Kidney epithelial cell (primary cell): ENCODE measurements at regions not wholly inside any gene's neighbourhood (a gene's known extent, or its start where the extent isn't known, plus 50 kb on each side); places are given as distances from the start of the nearest gene placed in this dataset.

Source experiments
- DNase-seq: peaks from one replicate; pipeline ENCODE4 v3.0.0-alpha.2; 2010; ENCODE audit warnings: low read depth
- H3K27me3 ChIP-seq: 2 replicates; pipeline ENCODE4 v1.6.0; 2011; ENCODE audit warnings: low read length; ENCODE audit not compliant: control insufficient read depth, insufficient read depth
- H3K36me3 ChIP-seq: 2 replicates; pipeline ENCODE4 v1.5.1; 2011; ENCODE audit warnings: low read length; ENCODE audit not compliant: control insufficient read depth, insufficient read depth
- H3K4me3 ChIP-seq: 2 replicates; pipeline ENCODE4 v1.5.1; 2011; ENCODE audit warnings: low read depth, mild to moderate bottlenecking, control low read depth, low read length
- TF ChIP-seq, protein P1 (sequence below): IDR thresholded peaks from 2 replicates; pipeline ENCODE4 v1.5.1; 2011; ENCODE audit warnings: mild to moderate bottlenecking, moderate library complexity, low read length, control low read depth, inconsistent platforms; ENCODE audit not compliant: insufficient read depth, poor library complexity, severe bottlenecking

DNA sequence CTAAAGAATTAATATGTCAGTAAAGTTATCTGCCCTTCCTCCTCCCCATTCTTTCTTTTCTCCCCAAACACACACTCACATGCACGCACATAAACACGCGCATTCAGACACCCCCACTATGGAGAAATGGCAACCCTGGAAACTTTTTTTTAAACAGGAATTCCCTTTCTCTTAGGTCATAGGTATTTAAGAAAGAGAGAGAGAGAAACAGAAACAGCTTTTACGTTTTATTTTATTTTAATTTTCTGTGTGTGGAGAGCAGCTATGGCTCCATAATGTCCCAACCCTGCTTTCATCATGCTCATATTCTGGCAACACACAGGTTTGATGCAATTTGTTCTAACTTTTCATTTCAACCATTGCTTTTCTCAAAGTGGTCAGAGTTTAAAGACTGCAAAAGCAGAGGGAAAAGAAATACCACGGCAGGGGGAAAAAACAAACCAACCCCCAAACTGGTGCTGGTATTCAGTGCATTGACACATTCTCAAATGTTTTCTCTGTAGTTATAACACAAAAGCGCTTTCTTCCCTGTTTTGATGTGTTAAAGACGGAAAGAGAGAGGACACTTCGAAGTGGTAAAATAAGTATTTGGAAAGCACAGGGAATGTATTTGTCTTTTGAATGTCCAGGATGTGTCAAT, 126.0 kb upstream of the TMEM161B start:
- no peak overlapping the region for H3K4me3 ChIP-seq
- TF ChIP-seq, protein P1, sequence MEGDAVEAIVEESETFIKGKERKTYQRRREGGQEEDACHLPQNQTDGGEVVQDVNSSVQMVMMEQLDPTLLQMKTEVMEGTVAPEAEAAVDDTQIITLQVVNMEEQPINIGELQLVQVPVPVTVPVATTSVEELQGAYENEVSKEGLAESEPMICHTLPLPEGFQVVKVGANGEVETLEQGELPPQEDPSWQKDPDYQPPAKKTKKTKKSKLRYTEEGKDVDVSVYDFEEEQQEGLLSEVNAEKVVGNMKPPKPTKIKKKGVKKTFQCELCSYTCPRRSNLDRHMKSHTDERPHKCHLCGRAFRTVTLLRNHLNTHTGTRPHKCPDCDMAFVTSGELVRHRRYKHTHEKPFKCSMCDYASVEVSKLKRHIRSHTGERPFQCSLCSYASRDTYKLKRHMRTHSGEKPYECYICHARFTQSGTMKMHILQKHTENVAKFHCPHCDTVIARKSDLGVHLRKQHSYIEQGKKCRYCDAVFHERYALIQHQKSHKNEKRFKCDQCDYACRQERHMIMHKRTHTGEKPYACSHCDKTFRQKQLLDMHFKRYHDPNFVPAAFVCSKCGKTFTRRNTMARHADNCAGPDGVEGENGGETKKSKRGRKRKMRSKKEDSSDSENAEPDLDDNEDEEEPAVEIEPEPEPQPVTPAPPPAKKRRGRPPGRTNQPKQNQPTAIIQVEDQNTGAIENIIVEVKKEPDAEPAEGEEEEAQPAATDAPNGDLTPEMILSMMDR = no peak
- no peak for DNase-seq
- peaks cover 3% of the 10 kb centered on the region for H3K27me3 ChIP-seq
- H3K36me3 ChIP-seq = no peaks in the 10 kb centered on the region

DNA sequence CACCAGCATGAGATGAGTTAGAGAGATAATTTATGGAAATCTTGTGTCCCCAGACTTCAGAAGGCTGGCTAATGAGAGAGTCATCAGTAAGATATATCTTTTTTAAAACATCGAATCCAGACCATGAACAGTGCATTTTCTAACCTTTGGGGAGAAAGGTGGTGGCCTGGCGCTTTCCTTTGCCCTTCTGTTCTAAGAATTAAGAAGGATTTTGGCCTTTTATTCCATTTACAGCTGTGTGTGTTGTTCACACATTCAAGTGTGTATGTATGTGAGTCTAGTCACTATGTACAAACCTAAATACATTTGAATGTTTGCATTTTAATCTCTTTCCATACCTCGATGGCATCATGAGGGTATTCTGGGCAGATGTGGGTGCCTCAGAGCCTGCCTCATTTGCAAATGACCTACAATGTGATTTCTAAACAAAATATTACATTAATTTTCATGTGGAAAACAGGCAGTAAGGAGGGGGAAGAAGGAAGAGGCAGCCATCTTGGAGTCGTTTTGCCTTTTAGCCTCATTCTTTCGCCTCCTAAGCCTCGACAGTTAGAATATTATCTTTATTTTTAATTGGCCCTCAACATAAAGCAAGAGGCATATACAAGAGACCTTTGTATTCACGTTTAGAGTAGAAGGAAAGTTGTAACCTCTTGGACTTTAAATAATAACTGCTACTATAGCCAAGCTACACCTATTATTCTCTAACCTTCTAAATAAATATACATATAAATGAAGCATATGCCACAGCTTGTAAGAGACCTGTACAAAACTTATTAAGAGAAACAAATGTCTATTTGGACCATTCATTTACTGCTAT, 125.3 kb upstream of the TMEM161B start:
- Histone ChIP-seq H3K27me3 (peaks cover 3% of the 10 kb centered on the region), H3K4me3 (no peak overlapping the region), H3K36me3 (no peaks in the 10 kb centered on the region)
- DNase-seq = no peak
- TF ChIP-seq, protein P1 = no peak

- Histone ChIP-seq H3K27me3 (peaks cover 3% of the 10 kb centered on the region), H3K4me3 (no peak overlapping the region), H3K36me3 (no peaks in the 10 kb centered on the region)
- DNase-seq = no peak
- TF ChIP-seq, protein P1 = no peak
Observed at GRCh38 chr5:88393042-88393441, 124.4 kb upstream of the TMEM161B start.

DNA sequence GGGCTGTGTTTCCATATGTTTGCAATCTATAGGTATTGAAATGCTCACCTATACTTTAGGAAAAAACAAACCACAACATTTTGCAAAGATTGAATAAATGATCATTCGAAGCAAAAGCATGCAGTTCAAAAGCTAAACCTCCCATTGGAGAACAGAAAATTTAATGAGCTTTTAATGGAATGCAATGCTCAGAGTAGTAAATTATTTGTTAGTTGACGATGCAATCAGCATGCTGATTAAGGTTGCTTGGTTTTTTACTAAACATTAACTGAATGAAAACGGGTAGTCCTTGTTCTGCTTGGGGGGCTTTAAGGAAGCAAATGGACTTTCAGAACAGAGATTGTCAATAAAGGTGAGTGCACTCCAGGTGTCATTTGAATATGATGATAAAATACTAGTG, 123.3 kb upstream of the TMEM161B start:
- no peak for DNase-seq
- Histone ChIP-seq H3K36me3 (no peaks in the 10 kb centered on the region), H3K27me3 (peaks cover 3% of the 10 kb centered on the region), H3K4me3 (no peak overlapping the region)
- TF ChIP-seq, protein P1 = no peak

GRCh38 chr5:88391116-88391515, 122.5 kb upstream of the TMEM161B start:
- H3K27me3 ChIP-seq = peaks cover 3% of the 10 kb centered on the region
- TF ChIP-seq, protein P1 = no peak
- no peaks in the 10 kb centered on the region for H3K36me3 ChIP-seq
- no peak for DNase-seq
- H3K4me3 ChIP-seq = no peak overlapping the region
